GM23338 (cell line): ENCODE measurements at regions not wholly inside any gene's neighbourhood (a gene's known extent, or its start where the extent isn't known, plus 50 kb on each side); places are given as distances from the start of the nearest gene placed in this dataset.

Experiments used
- ATAC-seq: fragments of 200-7000 bp; cut with Tn5 transposase; 3 replicates; pipeline ENCODE4 v1.9.1; 2020
- DNase-seq: peaks from one replicate; pipeline ENCODE4 v3.0.0-alpha.2; 2015; ENCODE audit warnings: low spot score
- H2AFZ ChIP-seq: fragments of 200-600 bp; sonication (generic); 2 replicates; pipeline ENCODE4 v1.8.0; 2016; ENCODE audit warnings: antibody characterized with exemption, mild to moderate bottlenecking, moderate library complexity
- H3F3A ChIP-seq: fragments of 200-600 bp; sonication (generic); replicated peaks from 2 replicates; pipeline ENCODE4 v1.8.0; 2017; ENCODE audit warnings: antibody characterized with exemption, mixed run types, low read depth
- H3K27ac ChIP-seq: fragments of 200-600 bp; sonication (generic); 2 replicates; pipeline ENCODE4 v1.6.1; 2016; ENCODE audit warnings: low read depth
- H3K27me3 ChIP-seq: fragments of 200-600 bp; sonication (generic); 2 replicates; pipeline ENCODE4 v1.8.0; 2016; ENCODE audit warnings: mild to moderate bottlenecking, mixed run types, moderate library complexity; ENCODE audit not compliant: insufficient read depth
- H3K36me3 ChIP-seq: fragments of 200-600 bp; sonication (generic); 2 replicates; pipeline ENCODE4 v1.8.0; 2016; ENCODE audit warnings: mild to moderate bottlenecking; ENCODE audit not compliant: insufficient read depth
- H3K4me1 ChIP-seq: fragments of 200-600 bp; sonication (generic); 2 replicates; pipeline ENCODE4 v1.8.0; 2016; ENCODE audit warnings: mild to moderate bottlenecking, moderate library complexity; ENCODE audit not compliant: insufficient read depth
- H3K4me2 ChIP-seq: fragments of 200-600 bp; sonication (generic); 2 replicates; pipeline ENCODE4 v1.7.1; 2017; ENCODE audit warnings: mixed run types
- H3K4me3 ChIP-seq: fragments of 200-600 bp; sonication (generic); 2 replicates; pipeline ENCODE4 v1.6.1; 2016; ENCODE audit warnings: mixed run types
- H3K79me2 ChIP-seq: fragments of 200-600 bp; sonication (generic); replicated peaks from 2 replicates; pipeline ENCODE4 v1.8.0; 2017; ENCODE audit warnings: mild to moderate bottlenecking; ENCODE audit not compliant: insufficient read depth
- H3K9me2 ChIP-seq: fragments of 200-600 bp; sonication (generic); 2 replicates; pipeline ENCODE4 v1.8.0; 2017; ENCODE audit not compliant: insufficient read depth
- H4K20me1 ChIP-seq: fragments of 200-600 bp; sonication (generic); replicated peaks from 2 replicates; pipeline ENCODE4 v1.8.0; 2017; ENCODE audit warnings: mild to moderate bottlenecking; ENCODE audit not compliant: insufficient read depth
- H3K27ac Mint-ChIP-seq: 2 replicates; pipeline ENCODE4 v1.8.0; 2020; ENCODE audit warnings: inconsistent platforms, mild to moderate bottlenecking, moderate library complexity, mixed read lengths
- H3K27me3 Mint-ChIP-seq: 3 replicates; pipeline ENCODE4 v1.8.0; 2022; ENCODE audit warnings: low read depth, mild to moderate bottlenecking, moderate library complexity, mixed read lengths, inconsistent platforms; ENCODE audit not compliant: insufficient read depth, poor library complexity
- H3K36me3 Mint-ChIP-seq: 3 replicates; pipeline ENCODE4 v1.8.0; 2021; ENCODE audit warnings: low read depth, mild to moderate bottlenecking, inconsistent platforms, moderate library complexity, mixed read lengths
- H3K4me1 Mint-ChIP-seq: 3 replicates; pipeline ENCODE4 v1.8.0; 2020; ENCODE audit warnings: mild to moderate bottlenecking, inconsistent platforms, mixed read lengths
- H3K4me3 Mint-ChIP-seq: 3 replicates; pipeline ENCODE4 v1.8.0; 2021; ENCODE audit warnings: moderate library complexity, mild to moderate bottlenecking, inconsistent platforms, mixed read lengths
- H3K9me3 Mint-ChIP-seq: 3 replicates; pipeline ENCODE4 v1.8.0; 2020; ENCODE audit warnings: moderate library complexity, mild to moderate bottlenecking, inconsistent platforms, mixed read lengths
- EZH2phosphoT487 ChIP-seq: fragments of 200-600 bp; sonication (generic); IDR thresholded peaks from one replicate; pipeline ENCODE4 v1.8.1; 2018; ENCODE audit warnings: antibody characterized with exemption; ENCODE audit not compliant: unreplicated experiment
- JUNB ChIP-seq: IDR thresholded peaks from one replicate; pipeline ENCODE4 v1.6.1; 2016; ENCODE audit warnings: antibody characterized with exemption; ENCODE audit not compliant: unreplicated experiment
- NANOG ChIP-seq: IDR thresholded peaks from 2 replicates; pipeline ENCODE4 v1.6.1; 2016; ENCODE audit warnings: antibody characterized with exemption, borderline replicate concordance
- POLR2AphosphoS5 ChIP-seq: IDR thresholded peaks from 2 replicates; pipeline ENCODE4 v1.6.1; 2016; ENCODE audit warnings: antibody characterized with exemption, low read depth
- STAT1 ChIP-seq: IDR thresholded peaks from one replicate; pipeline ENCODE4 v1.6.1; 2016; ENCODE audit warnings: antibody characterized with exemption; ENCODE audit not compliant: unreplicated experiment
- ZNF114 ChIP-seq: fragments of 250-450 bp; sonication (Bioruptor Pico); IDR thresholded peaks from 2 replicates; pipeline ENCODE4 v1.5.0; 2020; ENCODE audit warnings: mild to moderate bottlenecking, moderate library complexity
- ZNF331 ChIP-seq: fragments of 250-450 bp; sonication (Bioruptor Pico); IDR thresholded peaks from 2 replicates; pipeline ENCODE4 v1.5.0; 2020; ENCODE audit warnings: low read depth, mild to moderate bottlenecking, moderate library complexity
- TF ChIP-seq, protein P1 (sequence below), 2 experiments: fragments of 200-600 bp in 1 of 2; sonication (generic) in 1 of 2; conservative IDR thresholded peaks; 2 replicates each; pipeline versions ENCODE4 v1.5.1 to v1.6.1; 2016 to 2017; ENCODE audit warnings: antibody characterized with exemption in 2 of 2, low read depth in 2 of 2, mild to moderate bottlenecking in 2 of 2, moderate library complexity in 1 of 2
- TF ChIP-seq, protein P2 (sequence below): IDR thresholded peaks from one replicate; pipeline ENCODE4 v1.6.1; 2018; ENCODE audit warnings: antibody characterized with exemption; ENCODE audit not compliant: unreplicated experiment
- TF ChIP-seq, protein P3 (sequence below): IDR thresholded peaks from 2 replicates; pipeline ENCODE4 v1.6.1; 2016; ENCODE audit warnings: antibody characterized with exemption

DNA sequence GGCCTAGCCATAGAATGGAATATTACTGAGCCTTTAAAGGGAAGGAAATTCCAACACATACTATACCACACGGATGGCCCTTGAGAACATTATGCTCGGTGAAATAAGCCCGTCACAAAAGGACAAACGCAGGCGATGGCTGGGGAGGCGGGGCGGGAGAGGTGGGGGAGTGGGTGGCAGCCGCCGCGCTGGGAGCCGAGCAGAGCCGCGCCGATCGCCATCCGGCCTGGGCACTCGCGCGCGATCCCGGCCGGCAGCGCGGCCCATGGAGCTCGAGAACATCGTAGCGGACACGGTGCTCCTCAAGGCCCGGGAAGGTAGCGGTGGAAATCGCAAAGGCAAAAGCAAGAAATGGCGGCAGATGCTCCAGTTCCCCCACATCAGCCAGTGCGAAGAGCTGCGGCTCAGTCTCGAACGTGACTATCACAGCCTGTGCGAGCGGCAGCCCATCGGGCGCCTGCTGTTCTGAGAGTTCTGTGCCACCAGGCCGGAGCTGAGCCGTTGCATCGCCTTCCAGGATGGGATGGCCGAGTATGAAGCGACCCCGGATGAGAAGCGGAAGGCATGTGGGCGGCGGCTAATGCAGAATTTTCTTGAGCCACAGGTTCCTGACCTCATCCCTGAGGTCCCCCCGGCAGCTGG lies 140.1 kb downstream of the ZDHHC20 start (continued):
- TF ChIP-seq, protein P1, sequence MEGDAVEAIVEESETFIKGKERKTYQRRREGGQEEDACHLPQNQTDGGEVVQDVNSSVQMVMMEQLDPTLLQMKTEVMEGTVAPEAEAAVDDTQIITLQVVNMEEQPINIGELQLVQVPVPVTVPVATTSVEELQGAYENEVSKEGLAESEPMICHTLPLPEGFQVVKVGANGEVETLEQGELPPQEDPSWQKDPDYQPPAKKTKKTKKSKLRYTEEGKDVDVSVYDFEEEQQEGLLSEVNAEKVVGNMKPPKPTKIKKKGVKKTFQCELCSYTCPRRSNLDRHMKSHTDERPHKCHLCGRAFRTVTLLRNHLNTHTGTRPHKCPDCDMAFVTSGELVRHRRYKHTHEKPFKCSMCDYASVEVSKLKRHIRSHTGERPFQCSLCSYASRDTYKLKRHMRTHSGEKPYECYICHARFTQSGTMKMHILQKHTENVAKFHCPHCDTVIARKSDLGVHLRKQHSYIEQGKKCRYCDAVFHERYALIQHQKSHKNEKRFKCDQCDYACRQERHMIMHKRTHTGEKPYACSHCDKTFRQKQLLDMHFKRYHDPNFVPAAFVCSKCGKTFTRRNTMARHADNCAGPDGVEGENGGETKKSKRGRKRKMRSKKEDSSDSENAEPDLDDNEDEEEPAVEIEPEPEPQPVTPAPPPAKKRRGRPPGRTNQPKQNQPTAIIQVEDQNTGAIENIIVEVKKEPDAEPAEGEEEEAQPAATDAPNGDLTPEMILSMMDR (conservative IDR thresholded peaks at IDR 0.05; ENCODE audit: low read depth in 2 of 2): no peak
- TF ChIP-seq POLR2AphosphoS5 (no peak), NANOG (no peak), JUNB (no peak), EZH2phosphoT487 (no peak), ZNF331 (CRISPR knock-in tag) (no peak), ZNF114 (CRISPR knock-in tag) (no peak)
- TF ChIP-seq, protein P2, sequence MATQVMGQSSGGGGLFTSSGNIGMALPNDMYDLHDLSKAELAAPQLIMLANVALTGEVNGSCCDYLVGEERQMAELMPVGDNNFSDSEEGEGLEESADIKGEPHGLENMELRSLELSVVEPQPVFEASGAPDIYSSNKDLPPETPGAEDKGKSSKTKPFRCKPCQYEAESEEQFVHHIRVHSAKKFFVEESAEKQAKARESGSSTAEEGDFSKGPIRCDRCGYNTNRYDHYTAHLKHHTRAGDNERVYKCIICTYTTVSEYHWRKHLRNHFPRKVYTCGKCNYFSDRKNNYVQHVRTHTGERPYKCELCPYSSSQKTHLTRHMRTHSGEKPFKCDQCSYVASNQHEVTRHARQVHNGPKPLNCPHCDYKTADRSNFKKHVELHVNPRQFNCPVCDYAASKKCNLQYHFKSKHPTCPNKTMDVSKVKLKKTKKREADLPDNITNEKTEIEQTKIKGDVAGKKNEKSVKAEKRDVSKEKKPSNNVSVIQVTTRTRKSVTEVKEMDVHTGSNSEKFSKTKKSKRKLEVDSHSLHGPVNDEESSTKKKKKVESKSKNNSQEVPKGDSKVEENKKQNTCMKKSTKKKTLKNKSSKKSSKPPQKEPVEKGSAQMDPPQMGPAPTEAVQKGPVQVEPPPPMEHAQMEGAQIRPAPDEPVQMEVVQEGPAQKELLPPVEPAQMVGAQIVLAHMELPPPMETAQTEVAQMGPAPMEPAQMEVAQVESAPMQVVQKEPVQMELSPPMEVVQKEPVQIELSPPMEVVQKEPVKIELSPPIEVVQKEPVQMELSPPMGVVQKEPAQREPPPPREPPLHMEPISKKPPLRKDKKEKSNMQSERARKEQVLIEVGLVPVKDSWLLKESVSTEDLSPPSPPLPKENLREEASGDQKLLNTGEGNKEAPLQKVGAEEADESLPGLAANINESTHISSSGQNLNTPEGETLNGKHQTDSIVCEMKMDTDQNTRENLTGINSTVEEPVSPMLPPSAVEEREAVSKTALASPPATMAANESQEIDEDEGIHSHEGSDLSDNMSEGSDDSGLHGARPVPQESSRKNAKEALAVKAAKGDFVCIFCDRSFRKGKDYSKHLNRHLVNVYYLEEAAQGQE: no peak
- TF ChIP-seq, protein P3, sequence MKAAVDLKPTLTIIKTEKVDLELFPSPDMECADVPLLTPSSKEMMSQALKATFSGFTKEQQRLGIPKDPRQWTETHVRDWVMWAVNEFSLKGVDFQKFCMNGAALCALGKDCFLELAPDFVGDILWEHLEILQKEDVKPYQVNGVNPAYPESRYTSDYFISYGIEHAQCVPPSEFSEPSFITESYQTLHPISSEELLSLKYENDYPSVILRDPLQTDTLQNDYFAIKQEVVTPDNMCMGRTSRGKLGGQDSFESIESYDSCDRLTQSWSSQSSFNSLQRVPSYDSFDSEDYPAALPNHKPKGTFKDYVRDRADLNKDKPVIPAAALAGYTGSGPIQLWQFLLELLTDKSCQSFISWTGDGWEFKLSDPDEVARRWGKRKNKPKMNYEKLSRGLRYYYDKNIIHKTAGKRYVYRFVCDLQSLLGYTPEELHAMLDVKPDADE: no peak

DNA sequence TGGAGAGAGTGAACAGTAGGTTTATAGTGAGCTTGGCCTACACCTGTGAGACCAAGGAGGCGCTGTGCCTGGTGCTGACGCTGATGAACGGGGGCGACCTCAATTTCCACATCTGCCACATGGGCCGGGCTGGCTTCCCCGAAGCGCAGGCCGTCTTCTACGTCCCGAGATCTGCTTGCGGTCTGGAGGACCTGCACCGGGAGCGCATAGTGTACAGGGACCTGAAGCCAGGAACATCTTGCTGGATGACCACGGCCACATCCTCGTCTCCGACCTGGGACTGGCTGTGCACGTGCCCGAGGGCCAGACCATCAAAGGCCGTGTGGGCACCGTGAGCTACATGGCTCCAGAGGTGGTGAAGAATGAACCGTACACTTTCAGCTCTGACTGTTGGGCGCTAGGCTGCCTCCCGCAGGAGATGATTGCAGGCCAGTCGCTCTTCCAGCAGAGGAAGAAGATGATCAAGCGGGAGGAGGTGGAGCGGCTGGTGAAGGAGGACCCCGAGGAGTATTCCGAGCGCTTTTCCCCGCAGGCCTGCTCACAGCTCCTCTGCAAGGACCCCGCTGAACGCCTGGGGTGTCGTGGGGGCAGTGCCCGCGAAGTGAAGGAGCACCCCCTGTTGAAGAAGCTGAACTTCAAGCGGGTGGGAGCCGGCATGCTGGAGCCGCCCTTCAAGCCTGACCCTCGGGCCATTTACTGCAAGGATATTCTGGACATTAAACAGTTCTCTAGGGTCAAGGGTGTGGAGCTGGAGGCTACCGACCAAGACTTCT lies 139.0 kb downstream of the ZDHHC20 start:
- Histone ChIP-seq H4K20me1 (no peaks in the 10 kb centered on the region), H3K4me1 (0 out of 2 replicates have a peak, but pooled peaks cover 1% of the 10 kb centered on the region), H3K9me2 (peaks cover 5% of the 10 kb centered on the region), H3F3A (no peaks in the 10 kb centered on the region), H3K36me3 (0 out of 2 replicates have a peak, but pooled peaks cover 4% of the 10 kb centered on the region), H3K79me2 (no peaks in the 10 kb centered on the region), H3K4me3 (no peak overlapping the region), H3K27me3 (peaks cover 2% of the 10 kb centered on the region; the same call in 1 of the 2 replicates), H3K4me2 (no peak overlapping the region), H2AFZ (no peak overlapping the region), H3K27ac (no peak overlapping the region)
- Mint-ChIP-seq H3K27me3 (no peaks in the 10 kb centered on the region), H3K4me3 (no peak overlapping the region), H3K9me3 (no peaks in the 10 kb centered on the region), H3K27ac (no peak overlapping the region), H3K4me1 (peaks cover 4% of the 10 kb centered on the region; the same call in 2 of the 3 replicates), H3K36me3 (peaks cover 6% of the 10 kb centered on the region; the same call in 1 of the 3 replicates)
- ATAC-seq (peak; percentile 20), DNase-seq (no peak)
- TF ChIP-seq ZNF114 (CRISPR knock-in tag) (no peak), STAT1 (no peak), JUNB (no peak), ZNF331 (CRISPR knock-in tag) (no peak), POLR2AphosphoS5 (no peak)
- TF ChIP-seq, protein P3: no peak
- TF ChIP-seq, protein P1 (conservative IDR thresholded peaks at IDR 0.05; ENCODE audit: low read depth in 2 of 2): no peak
- TF ChIP-seq, protein P2: no peak
